ENCODE measurements at regions not wholly inside any gene's neighbourhood (a gene's known extent, or its start where the extent isn't known, plus 50 kb on each side); places are given as distances from the start of the nearest gene placed in this dataset.

- H3K4me3 Mint-ChIP-seq = no peak overlapping the region
- no peaks in the 10 kb centered on the region for H3K27me3 Mint-ChIP-seq (ENCODE audit: low read depth)
- TF ChIP-seq, protein P1, sequence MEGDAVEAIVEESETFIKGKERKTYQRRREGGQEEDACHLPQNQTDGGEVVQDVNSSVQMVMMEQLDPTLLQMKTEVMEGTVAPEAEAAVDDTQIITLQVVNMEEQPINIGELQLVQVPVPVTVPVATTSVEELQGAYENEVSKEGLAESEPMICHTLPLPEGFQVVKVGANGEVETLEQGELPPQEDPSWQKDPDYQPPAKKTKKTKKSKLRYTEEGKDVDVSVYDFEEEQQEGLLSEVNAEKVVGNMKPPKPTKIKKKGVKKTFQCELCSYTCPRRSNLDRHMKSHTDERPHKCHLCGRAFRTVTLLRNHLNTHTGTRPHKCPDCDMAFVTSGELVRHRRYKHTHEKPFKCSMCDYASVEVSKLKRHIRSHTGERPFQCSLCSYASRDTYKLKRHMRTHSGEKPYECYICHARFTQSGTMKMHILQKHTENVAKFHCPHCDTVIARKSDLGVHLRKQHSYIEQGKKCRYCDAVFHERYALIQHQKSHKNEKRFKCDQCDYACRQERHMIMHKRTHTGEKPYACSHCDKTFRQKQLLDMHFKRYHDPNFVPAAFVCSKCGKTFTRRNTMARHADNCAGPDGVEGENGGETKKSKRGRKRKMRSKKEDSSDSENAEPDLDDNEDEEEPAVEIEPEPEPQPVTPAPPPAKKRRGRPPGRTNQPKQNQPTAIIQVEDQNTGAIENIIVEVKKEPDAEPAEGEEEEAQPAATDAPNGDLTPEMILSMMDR (IDR thresholded peaks at IDR 0.05; ENCODE audit: unreplicated experiment in 3 of 3) = no peak
- no peaks in the 10 kb centered on the region for H3K4me1 Mint-ChIP-seq
- H3K27ac Mint-ChIP-seq = no peak overlapping the region
- peaks cover 30% of the 10 kb centered on the region for H3K9me3 Mint-ChIP-seq
- no peaks in the 10 kb centered on the region for H3K36me3 Mint-ChIP-seq (ENCODE audit: low read depth)
Measured at GRCh38 chr15:98493966-98494511, 154.3 kb upstream of the IGF1R start.

GRCh38 chr15:98501192-98501591 lies 147.1 kb upstream of the IGF1R start:
- Mint-ChIP-seq H3K27ac (no peak overlapping the region), H3K4me3 (no peak overlapping the region), H3K4me1 (peaks cover 13% of the 10 kb centered on the region), H3K9me3 (peaks cover 25% of the 10 kb centered on the region), H3K36me3 (ENCODE audit: low read depth) (no peaks in the 10 kb centered on the region), H3K27me3 (ENCODE audit: low read depth) (peaks cover 17% of the 10 kb centered on the region)
- TF ChIP-seq, protein P1 (IDR thresholded peaks at IDR 0.05; ENCODE audit: unreplicated experiment in 3 of 3) = no peak

- H3K36me3 Mint-ChIP-seq (ENCODE audit: low read depth) = no peaks in the 10 kb centered on the region
Measured at GRCh38 chr15:98501632-98502031, 146.7 kb upstream of the IGF1R start.

GRCh38 chr15:98503970-98504369 lies 144.4 kb upstream of the IGF1R start:
- no peak overlapping the region for H3K4me3 Mint-ChIP-seq
- H3K36me3 Mint-ChIP-seq (ENCODE audit: low read depth) = no peaks in the 10 kb centered on the region
- H3K27ac Mint-ChIP-seq = no peak overlapping the region
- H3K4me1 Mint-ChIP-seq = peaks cover 13% of the 10 kb centered on the region
- TF ChIP-seq, protein P1 (IDR thresholded peaks at IDR 0.05; ENCODE audit: unreplicated experiment in 3 of 3) = no peak
- H3K27me3 Mint-ChIP-seq (ENCODE audit: low read depth) = peaks cover 17% of the 10 kb centered on the region
- H3K9me3 Mint-ChIP-seq = peaks cover 9% of the 10 kb centered on the region

More at GRCh38 chr15:98501632-98502031, 146.7 kb upstream of the IGF1R start:
- peaks cover 17% of the 10 kb centered on the region for H3K27me3 Mint-ChIP-seq (ENCODE audit: low read depth)
- peaks cover 13% of the 10 kb centered on the region for H3K4me1 Mint-ChIP-seq
- TF ChIP-seq, protein P1 (IDR thresholded peaks at IDR 0.05; ENCODE audit: unreplicated experiment in 3 of 3) = no peak
- no peak overlapping the region for H3K4me3 Mint-ChIP-seq
- no peak overlapping the region for H3K27ac Mint-ChIP-seq
- peaks cover 21% of the 10 kb centered on the region for H3K9me3 Mint-ChIP-seq

DNA sequence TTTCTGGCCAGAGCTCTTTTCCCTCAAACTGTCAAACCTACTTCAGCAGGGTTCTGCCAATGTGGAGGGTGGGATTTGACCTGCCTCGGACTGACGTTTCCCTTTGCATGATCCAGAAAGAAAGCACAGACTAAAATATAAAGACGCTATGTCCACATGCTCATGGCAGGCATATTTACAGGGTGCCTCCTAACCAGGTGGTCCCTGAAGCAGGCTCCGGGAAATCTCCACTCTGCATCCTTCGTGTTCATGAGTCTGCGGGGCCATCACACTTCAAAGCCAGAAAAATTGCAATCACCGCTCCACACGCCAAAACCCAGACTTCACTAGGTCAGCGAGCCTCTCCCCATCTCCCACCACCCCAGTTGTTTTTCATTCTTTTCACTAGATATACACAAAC lies 143.3 kb upstream of the IGF1R start:
- TF ChIP-seq, protein P1 (IDR thresholded peaks at IDR 0.05; ENCODE audit: unreplicated experiment in 3 of 3) = no peak
- Mint-ChIP-seq H3K4me1 (peaks cover 13% of the 10 kb centered on the region), H3K27me3 (ENCODE audit: low read depth) (peaks cover 17% of the 10 kb centered on the region), H3K36me3 (ENCODE audit: low read depth) (no peaks in the 10 kb centered on the region), H3K9me3 (no peaks in the 10 kb centered on the region), H3K4me3 (no peak overlapping the region), H3K27ac (no peak overlapping the region)

- no peak overlapping the region for H3K27ac Mint-ChIP-seq
- peaks cover 13% of the 10 kb centered on the region for H3K4me1 Mint-ChIP-seq
- no peak overlapping the region for H3K4me3 Mint-ChIP-seq
- no peaks in the 10 kb centered on the region for H3K36me3 Mint-ChIP-seq (ENCODE audit: low read depth)
- no peaks in the 10 kb centered on the region for H3K9me3 Mint-ChIP-seq
- peaks cover 17% of the 10 kb centered on the region for H3K27me3 Mint-ChIP-seq (ENCODE audit: low read depth)
- TF ChIP-seq, protein P1 (IDR thresholded peaks at IDR 0.05; ENCODE audit: unreplicated experiment in 3 of 3) = no peak
Measured at GRCh38 chr15:98505611-98506031, 142.7 kb upstream of the IGF1R start.

All from nephron (organoid).